ENCODE measurements at regions not wholly inside any gene's neighbourhood (a gene's known extent, or its start where the extent isn't known, plus 50 kb on each side); places are given as distances from the start of the nearest gene placed in this dataset.
"Not testable (repeated sequence)": the region's sequence is repeated elsewhere in the genome, so short reads cannot be mapped to it uniquely, and the experiment has no call there.

GRCh38 chr7:65551042-65551441, 177.4 kb downstream of the ZNF92 start:
- not testable (repeated sequence) for TF ChIP-seq POLR2AphosphoS5, CTCF, POLR2A (IDR thresholded peaks at IDR 0.05)
